BE2C (cell line): ENCODE measurements at regions not wholly inside any gene's neighbourhood (a gene's known extent, or its start where the extent isn't known, plus 50 kb on each side); places are given as distances from the start of the nearest gene placed in this dataset.

Source experiments
- DNase-seq: peaks from one replicate; pipeline ENCODE4 v3.0.0-alpha.2; 2020
- H3K27me3 ChIP-seq: fragments of 250-450 bp; sonication (Bioruptor Pico); 2 replicates; pipeline ENCODE4 v1.5.1; 2020; ENCODE audit warnings: mild to moderate bottlenecking
- H3K36me3 ChIP-seq: fragments of 250-450 bp; sonication (Bioruptor Pico); 2 replicates; pipeline ENCODE4 v1.5.1; 2020; ENCODE audit warnings: mild to moderate bottlenecking
- H3K4me1 ChIP-seq: fragments of 250-450 bp; sonication (Bioruptor Pico); 2 replicates; pipeline ENCODE4 v1.5.1; 2020
- H3K4me3 ChIP-seq: 2 replicates; pipeline ENCODE4 v1.5.1; 2011; ENCODE audit warnings: low read depth, low read length
- H3K9me3 ChIP-seq: fragments of 250-450 bp; sonication (Bioruptor Pico); 2 replicates; pipeline ENCODE4 v1.5.1; 2020
- TF ChIP-seq, protein P1 (sequence below): IDR thresholded peaks from 2 replicates; pipeline ENCODE4 v1.5.1; 2012; ENCODE audit warnings: mild to moderate bottlenecking, low read depth, low read length

DNA sequence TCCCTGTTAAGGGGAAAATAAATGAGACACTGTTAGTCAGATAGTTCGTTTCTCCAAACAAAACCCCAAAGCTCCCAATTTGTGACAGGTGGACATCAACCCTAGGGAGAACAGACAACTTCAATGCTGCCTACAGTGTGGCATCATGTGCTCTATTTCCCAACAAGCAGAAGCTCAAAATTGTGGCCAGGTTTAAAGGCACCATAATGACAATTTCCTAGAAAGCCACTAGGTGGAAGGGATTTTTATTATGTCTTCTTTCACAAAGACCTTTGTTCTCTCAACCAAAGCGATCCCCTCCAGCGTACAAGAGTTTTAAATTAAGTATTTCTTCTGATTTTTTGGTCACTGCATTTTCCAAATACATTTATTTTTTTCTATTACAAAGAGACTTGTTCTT, 88.0 kb upstream of the MBIP start:
- Histone ChIP-seq H3K4me1 (no peaks in the 10 kb centered on the region), H3K27me3 (no peaks in the 10 kb centered on the region), H3K36me3 (no peaks in the 10 kb centered on the region), H3K9me3 (no peaks in the 10 kb centered on the region), H3K4me3 (no peak overlapping the region)
- TF ChIP-seq, protein P1, sequence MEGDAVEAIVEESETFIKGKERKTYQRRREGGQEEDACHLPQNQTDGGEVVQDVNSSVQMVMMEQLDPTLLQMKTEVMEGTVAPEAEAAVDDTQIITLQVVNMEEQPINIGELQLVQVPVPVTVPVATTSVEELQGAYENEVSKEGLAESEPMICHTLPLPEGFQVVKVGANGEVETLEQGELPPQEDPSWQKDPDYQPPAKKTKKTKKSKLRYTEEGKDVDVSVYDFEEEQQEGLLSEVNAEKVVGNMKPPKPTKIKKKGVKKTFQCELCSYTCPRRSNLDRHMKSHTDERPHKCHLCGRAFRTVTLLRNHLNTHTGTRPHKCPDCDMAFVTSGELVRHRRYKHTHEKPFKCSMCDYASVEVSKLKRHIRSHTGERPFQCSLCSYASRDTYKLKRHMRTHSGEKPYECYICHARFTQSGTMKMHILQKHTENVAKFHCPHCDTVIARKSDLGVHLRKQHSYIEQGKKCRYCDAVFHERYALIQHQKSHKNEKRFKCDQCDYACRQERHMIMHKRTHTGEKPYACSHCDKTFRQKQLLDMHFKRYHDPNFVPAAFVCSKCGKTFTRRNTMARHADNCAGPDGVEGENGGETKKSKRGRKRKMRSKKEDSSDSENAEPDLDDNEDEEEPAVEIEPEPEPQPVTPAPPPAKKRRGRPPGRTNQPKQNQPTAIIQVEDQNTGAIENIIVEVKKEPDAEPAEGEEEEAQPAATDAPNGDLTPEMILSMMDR = no peak
- no peak for DNase-seq

DNA sequence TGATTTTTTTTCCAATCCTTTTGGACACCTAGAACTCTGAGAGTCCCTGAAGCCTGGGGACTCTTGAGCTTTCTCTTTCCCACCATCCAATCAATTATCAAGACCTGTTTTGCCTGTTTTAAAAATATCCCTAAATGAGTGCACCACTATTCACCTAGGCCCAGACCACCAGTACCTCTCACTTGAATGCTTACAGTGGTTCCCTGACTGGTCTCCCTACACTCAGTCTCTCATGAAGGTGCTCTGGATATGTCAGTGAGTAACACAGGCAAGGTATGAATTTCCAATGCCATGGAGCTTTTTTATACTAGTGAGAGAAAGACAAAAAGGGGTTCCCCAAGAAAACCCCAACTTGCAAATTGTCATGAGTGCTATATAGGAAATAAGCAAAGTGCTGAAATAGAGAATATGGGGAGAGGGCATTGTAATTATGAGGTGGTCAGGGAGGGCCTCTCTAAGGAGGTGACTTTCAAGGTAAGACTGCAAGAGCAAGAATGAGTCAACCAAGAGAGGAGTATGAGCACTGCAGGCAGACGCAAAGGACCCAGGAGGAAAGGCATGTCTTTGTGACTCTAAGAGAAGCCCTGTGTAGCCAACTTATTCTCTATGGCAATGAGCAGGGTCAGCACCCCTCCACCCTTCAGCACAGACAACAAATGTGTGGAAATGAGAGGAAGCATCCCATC, 85.3 kb upstream of the MBIP start:
- H3K4me3 ChIP-seq = no peak overlapping the region
- no peaks in the 10 kb centered on the region for H3K9me3 ChIP-seq
- H3K27me3 ChIP-seq = no peaks in the 10 kb centered on the region
- TF ChIP-seq, protein P1 = no peak
- H3K36me3 ChIP-seq = no peaks in the 10 kb centered on the region
- DNase-seq = no peak
- no peaks in the 10 kb centered on the region for H3K4me1 ChIP-seq

DNA sequence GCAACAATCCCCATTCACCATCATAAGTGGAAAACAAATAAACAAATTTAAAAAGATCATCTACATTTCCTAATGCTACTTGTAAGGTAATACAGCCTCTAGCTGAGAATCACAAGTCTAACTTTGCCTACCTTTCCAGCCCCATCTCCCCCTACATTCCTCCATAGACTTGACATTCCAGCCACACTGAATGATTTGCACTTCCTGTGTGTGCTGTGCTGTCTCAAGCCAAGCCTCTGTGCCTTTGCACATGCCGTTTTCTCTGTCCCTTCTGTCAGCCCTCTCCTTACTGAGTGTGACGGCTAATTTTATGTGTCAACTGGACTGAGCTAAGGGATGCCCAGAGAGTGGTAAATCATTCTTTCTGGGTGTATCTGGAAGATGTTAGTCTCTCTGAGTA, 82.4 kb upstream of the MBIP start:
- no peaks in the 10 kb centered on the region for H3K4me1 ChIP-seq
- no peaks in the 10 kb centered on the region for H3K27me3 ChIP-seq
- H3K9me3 ChIP-seq = no peaks in the 10 kb centered on the region
- DNase-seq = no peak
- no peaks in the 10 kb centered on the region for H3K36me3 ChIP-seq
- TF ChIP-seq, protein P1 = no peak
- H3K4me3 ChIP-seq = no peak overlapping the region

DNA sequence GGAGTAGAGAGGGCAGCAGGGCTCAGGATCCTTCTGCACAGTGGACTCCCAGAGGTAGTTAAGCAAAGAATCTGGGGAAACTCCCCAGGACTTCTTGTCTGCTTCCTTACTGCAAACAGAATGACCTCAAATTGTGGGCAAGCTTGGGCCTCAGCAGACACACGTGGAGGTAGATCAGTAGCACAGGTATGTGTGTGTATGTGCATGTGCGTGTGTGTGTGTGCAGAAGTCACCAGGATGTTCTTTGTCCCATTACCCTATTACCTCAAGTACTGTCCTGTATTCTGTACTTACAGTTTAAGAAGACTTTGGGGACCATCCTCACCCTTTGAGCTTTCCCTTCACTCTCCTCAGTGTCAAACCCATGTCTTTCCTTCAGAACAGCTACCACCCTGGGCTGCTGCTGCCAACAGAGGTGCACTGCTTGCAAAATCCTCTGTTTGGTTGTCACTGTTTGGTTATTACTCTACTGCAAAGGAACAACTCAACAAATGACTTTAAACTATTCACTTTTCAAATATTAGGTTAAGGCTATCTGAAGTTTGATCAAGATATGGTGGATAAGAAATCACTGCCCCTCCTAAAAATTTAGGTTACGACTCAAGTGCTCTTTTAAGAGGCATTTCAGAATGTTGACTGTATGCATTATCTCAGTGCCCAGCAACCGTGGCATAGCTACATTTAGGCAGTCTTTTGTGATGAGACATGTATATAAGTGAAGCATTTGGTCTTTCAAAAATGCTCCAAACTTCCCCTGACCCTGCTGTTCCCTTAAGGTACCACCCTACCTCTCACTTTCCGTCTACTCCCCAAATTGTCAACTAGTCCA, 78.2 kb upstream of the MBIP start:
- no peaks in the 10 kb centered on the region for H3K27me3 ChIP-seq
- H3K4me3 ChIP-seq = no peak overlapping the region
- no peaks in the 10 kb centered on the region for H3K4me1 ChIP-seq
- H3K9me3 ChIP-seq = no peaks in the 10 kb centered on the region
- H3K36me3 ChIP-seq = no peaks in the 10 kb centered on the region
- DNase-seq = no peak
- TF ChIP-seq, protein P1 = no peak

DNA sequence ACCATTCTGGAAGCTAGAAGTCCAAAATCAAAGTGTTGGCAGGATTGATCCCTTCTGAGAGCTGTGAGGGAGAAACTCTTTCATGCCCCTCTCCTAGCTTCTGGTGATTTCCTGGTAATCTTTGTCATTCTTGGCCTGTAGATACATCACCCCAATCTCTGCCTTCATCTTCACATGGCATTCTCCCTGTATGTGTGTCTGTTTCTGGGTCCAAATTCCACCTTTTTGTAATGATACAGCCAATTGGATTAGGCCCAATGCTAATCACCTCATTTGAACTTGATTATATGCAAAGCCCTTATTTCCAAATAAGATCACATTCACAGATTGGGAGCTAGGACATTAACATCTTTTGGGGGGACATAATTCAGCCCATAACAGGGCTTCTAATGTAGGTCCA, 76.9 kb upstream of the MBIP start:
- no peak overlapping the region for H3K4me3 ChIP-seq
- no peaks in the 10 kb centered on the region for H3K9me3 ChIP-seq
- H3K36me3 ChIP-seq = no peaks in the 10 kb centered on the region
- no peaks in the 10 kb centered on the region for H3K4me1 ChIP-seq
- TF ChIP-seq, protein P1 = no peak
- 0 out of 2 replicates have a peak, but pooled peaks cover 3% of the 10 kb centered on the region for H3K27me3 ChIP-seq
- DNase-seq = no peak

DNA sequence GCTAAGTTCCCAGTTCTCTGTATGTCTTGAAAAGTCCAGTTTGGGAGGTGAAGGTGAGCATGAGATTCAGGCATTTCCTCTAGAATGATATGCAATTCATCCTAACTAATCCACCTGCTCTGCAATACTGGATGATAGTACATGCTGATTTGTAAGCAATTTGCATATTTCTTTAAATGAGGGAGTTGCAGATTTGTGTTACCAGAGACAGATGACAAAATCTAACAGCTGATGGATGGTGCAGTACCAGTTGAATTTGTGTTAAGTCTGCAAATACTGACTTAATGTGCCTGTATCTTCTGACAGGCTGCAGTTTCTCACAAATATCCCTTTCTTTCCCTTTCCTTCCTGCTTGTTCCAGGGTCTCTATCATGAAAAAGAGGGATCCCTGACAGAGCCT, 76.4 kb upstream of the MBIP start:
- Histone ChIP-seq H3K36me3 (no peaks in the 10 kb centered on the region), H3K4me3 (no peak overlapping the region), H3K4me1 (no peaks in the 10 kb centered on the region), H3K27me3 (0 out of 2 replicates have a peak, but pooled peaks cover 3% of the 10 kb centered on the region), H3K9me3 (no peaks in the 10 kb centered on the region)
- TF ChIP-seq, protein P1 = no peak
- DNase-seq = no peak
